H1 (cell line): ENCODE measurements at regions not wholly inside any gene's neighbourhood (a gene's known extent, or its start where the extent isn't known, plus 50 kb on each side); places are given as distances from the start of the nearest gene placed in this dataset.

Source experiments
- BCL11A ChIP-seq, 2 experiments: IDR thresholded peaks; one replicate each; pipeline ENCODE4 v1.6.1; 2011; ENCODE audit warnings: low read depth in 2 of 2, low read length in 2 of 2, mild to moderate bottlenecking in 2 of 2
- CEBPB ChIP-seq: IDR thresholded peaks from 2 replicates; pipeline ENCODE4 v1.6.1; 2012; ENCODE audit warnings: low read depth, low read length
- CTCF ChIP-seq, 3 experiments: IDR thresholded peaks; 1 replicate in 2 of 3; 2 replicates in 1 of 3; pipeline versions ENCODE4 v1.5.1 to v1.6.1; 2011; ENCODE audit warnings: low read length in 3 of 3, mild to moderate bottlenecking in 3 of 3, inconsistent platforms in 2 of 3, low read depth in 1 of 3, moderate library complexity in 1 of 3; ENCODE audit not compliant: insufficient read depth in 1 of 3; ENCODE audit errors: control extremely low read depth in 1 of 3
- HDAC2 ChIP-seq, 2 experiments: fragments of 300-600 bp in 1 of 2; sonication (generic) in 1 of 2; IDR thresholded peaks; 2 replicates each; pipeline ENCODE4 v1.6.1; 2011 to 2012; ENCODE audit warnings: low read depth in 2 of 2, low read length in 2 of 2, mild to moderate bottlenecking in 2 of 2, moderate library complexity in 2 of 2, borderline replicate concordance in 1 of 2, inconsistent platforms in 1 of 2
- HDAC6 ChIP-seq: IDR thresholded peaks from one replicate; pipeline ENCODE4 v1.7.1; 2012; ENCODE audit warnings: low read depth, mild to moderate bottlenecking, inconsistent platforms, low read length, moderate library complexity
- JUN ChIP-seq: IDR thresholded peaks from 2 replicates; pipeline ENCODE4 v1.6.1; 2011; ENCODE audit warnings: low read depth, mild to moderate bottlenecking, improper control_type of control experiment, low read length
- MAX ChIP-seq: IDR thresholded peaks from 2 replicates; pipeline ENCODE4 v1.6.1; 2012; ENCODE audit warnings: inconsistent platforms
- POLR2A ChIP-seq, 2 experiments: IDR thresholded peaks; 1 replicate in 1 of 2; 2 replicates in 1 of 2; pipeline ENCODE4 v1.6.1; 2011; ENCODE audit warnings: low read depth in 2 of 2, low read length in 2 of 2, mild to moderate bottlenecking in 2 of 2; ENCODE audit errors: control extremely low read depth in 1 of 2
- POLR2AphosphoS5 ChIP-seq: IDR thresholded peaks from 2 replicates; pipeline ENCODE4 v1.6.1; 2011; ENCODE audit warnings: low read depth, low read length
- RAD21 ChIP-seq, 2 experiments: IDR thresholded peaks in 1 of 2; conservative IDR thresholded peaks in 1 of 2; 2 replicates each; pipeline ENCODE4 v1.6.1; 2011; ENCODE audit warnings: low read depth in 2 of 2, low read length in 2 of 2, improper control_type of control experiment in 1 of 2, inconsistent platforms in 1 of 2, mild to moderate bottlenecking in 1 of 2, moderate library complexity in 1 of 2
- RFX5 ChIP-seq: IDR thresholded peaks from 2 replicates; pipeline ENCODE4 v1.6.1; 2011; ENCODE audit warnings: low read depth, low read length, improper control_type of control experiment, borderline replicate concordance
- TCF12 ChIP-seq: IDR thresholded peaks from 2 replicates; pipeline ENCODE4 v1.6.1; 2011; ENCODE audit warnings: low read depth, mild to moderate bottlenecking, low read length

GRCh38 chrX:146907391-146908240 is 93.1 kb upstream of the CXorf51A start:
- TF ChIP-seq CTCF (IDR thresholded peaks at IDR 0.05; ENCODE audit: control extremely low read depth in 1 of 3, insufficient read depth in 1 of 3, low read depth in 1 of 3, low read length in 3 of 3): no peak
- no peak for TF ChIP-seq RAD21 (IDR thresholded peaks at IDR 0.05 in 1 of 2, conservative IDR thresholded peaks at IDR 0.05 in 1 of 2; ENCODE audit: low read depth in 2 of 2, low read length in 2 of 2)
- TF ChIP-seq POLR2A (IDR thresholded peaks at IDR 0.05; ENCODE audit: control extremely low read depth in 1 of 2, low read depth in 2 of 2, low read length in 2 of 2): no peak
- TF ChIP-seq HDAC2 (IDR thresholded peaks at IDR 0.05; ENCODE audit: borderline replicate concordance in 1 of 2, low read depth in 2 of 2, low read length in 2 of 2): no peak
- no peak for TF ChIP-seq TCF12
- TF ChIP-seq BCL11A (IDR thresholded peaks at IDR 0.05; ENCODE audit: low read depth in 2 of 2, low read length in 2 of 2): no peak
- no peak for TF ChIP-seq JUN
- TF ChIP-seq MAX: no peak
- no peak for TF ChIP-seq CEBPB
- TF ChIP-seq POLR2AphosphoS5: no peak
- no peak for TF ChIP-seq HDAC6
- TF ChIP-seq RFX5: no peak
